NT2/D1 (cell line): ENCODE measurements at regions not wholly inside any gene's neighbourhood (a gene's known extent, or its start where the extent isn't known, plus 50 kb on each side); places are given as distances from the start of the nearest gene placed in this dataset.

Experiments used
- SUZ12 ChIP-seq: IDR thresholded peaks from 2 replicates; pipeline ENCODE4 v1.6.1; 2011; ENCODE audit not compliant: insufficient read length, insufficient read depth; ENCODE audit errors: extremely low read depth
- YY1 ChIP-seq: IDR thresholded peaks from 2 replicates; pipeline ENCODE4 v1.6.1; 2011; ENCODE audit not compliant: insufficient read length, insufficient read depth
- ZNF274 ChIP-seq: IDR thresholded peaks from 2 replicates; pipeline ENCODE4 v1.6.1; 2011; ENCODE audit warnings: mild to moderate bottlenecking, low read depth, low read length

DNA sequence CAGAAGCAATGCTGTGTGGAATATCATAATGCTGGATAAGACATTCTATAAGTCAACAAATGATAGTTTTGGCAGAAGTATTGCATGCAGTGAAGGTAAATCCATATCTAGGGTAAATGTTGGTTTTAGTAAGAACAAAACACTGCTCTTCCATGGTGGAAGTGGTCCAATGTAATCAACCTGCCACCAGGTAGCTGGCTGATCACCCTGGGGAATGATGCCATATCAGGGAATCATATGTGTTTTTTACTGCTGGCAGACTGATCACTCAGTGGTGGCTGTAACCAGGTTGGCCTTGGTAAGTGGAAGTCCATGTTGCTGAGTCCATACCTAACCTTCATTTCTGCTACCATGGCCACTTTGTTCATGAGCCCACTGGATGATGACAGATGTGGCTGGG lies 74.0 kb upstream of the CENPE start:
- TF ChIP-seq YY1 (no peak), SUZ12 (no peak), ZNF274 (no peak)
